ENCODE measurements at regions not wholly inside any gene's neighbourhood (a gene's known extent, or its start where the extent isn't known, plus 50 kb on each side); places are given as distances from the start of the nearest gene placed in this dataset.

DNA sequence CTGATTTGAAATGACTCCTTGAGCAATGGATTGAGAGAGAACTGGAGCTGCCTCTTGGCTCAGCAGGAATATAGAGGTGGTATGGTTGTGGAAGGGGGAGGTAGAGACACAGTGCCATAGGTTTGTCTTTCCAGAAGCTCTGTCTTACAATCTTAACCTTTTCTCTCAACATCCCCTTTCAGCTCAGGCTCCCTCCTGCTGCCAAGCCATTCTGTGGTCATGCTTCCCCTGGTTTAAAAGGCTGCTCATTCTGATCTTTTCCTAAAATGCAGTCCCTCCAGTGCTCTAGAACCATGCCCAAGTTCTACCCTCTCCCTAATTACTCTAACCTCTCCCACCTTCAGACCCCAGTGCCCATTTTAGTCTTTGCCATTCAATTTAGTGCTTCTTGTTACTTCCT is 517.9 kb upstream of the MARCKS start:
- no peak for DNase-seq
- Mint-ChIP-seq H3K4me1 (no peaks in the 10 kb centered on the region), H3K36me3 (no peaks in the 10 kb centered on the region), H3K4me3 (no peak overlapping the region), H3K27me3 (ENCODE audit: low read depth in 3 of 3) (no peaks in the 10 kb centered on the region), H3K9me3 (peaks cover 2 to 9% (median 4%) of the 10 kb centered on the region in 6 donors), H3K27ac (no peak overlapping the region)

DNA sequence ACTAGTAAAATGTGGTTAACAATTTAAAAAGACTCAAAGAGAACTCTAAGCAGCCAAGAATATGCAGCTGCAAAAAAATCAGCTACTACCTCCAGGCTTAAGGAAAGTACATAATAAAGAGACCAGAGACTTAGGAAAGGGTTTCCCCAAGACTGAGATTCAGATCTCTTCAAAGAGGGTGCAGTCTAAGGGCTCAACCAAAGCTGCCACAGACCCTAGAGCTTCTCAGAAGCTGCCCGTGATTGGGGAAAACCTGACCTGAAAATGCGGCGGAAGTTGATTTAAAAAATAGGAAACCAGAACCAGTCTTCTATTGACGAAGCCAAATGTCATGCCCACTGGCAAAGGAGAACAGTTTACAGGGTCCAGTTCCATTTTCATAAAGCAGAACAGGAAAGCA is 516.8 kb upstream of the MARCKS start:
- H3K9me3 Mint-ChIP-seq: peaks cover 3 to 10% (median 4%) of the 10 kb centered on the region in 6 donors
- no peaks in the 10 kb centered on the region for H3K36me3 Mint-ChIP-seq
- H3K4me1 Mint-ChIP-seq: no peaks in the 10 kb centered on the region
- DNase-seq: no peak
- H3K4me3 Mint-ChIP-seq: no peak overlapping the region
- H3K27ac Mint-ChIP-seq: no peak overlapping the region
- no peaks in the 10 kb centered on the region for H3K27me3 Mint-ChIP-seq (ENCODE audit: low read depth in 3 of 3)

- no peaks in the 10 kb centered on the region for H3K36me3 Mint-ChIP-seq
- no peaks in the 10 kb centered on the region for H3K4me1 Mint-ChIP-seq
- H3K27me3 Mint-ChIP-seq (ENCODE audit: low read depth in 3 of 3): no peaks in the 10 kb centered on the region
- DNase-seq: no peak
- H3K27ac Mint-ChIP-seq: no peak overlapping the region
- peaks cover 0 to 4% (median under 1%) of the 10 kb centered on the region in 6 donors for H3K9me3 Mint-ChIP-seq
- H3K4me3 Mint-ChIP-seq: no peak overlapping the region
Observed at GRCh38 chr6:113343940-113344339, 513.2 kb upstream of the MARCKS start.

DNA sequence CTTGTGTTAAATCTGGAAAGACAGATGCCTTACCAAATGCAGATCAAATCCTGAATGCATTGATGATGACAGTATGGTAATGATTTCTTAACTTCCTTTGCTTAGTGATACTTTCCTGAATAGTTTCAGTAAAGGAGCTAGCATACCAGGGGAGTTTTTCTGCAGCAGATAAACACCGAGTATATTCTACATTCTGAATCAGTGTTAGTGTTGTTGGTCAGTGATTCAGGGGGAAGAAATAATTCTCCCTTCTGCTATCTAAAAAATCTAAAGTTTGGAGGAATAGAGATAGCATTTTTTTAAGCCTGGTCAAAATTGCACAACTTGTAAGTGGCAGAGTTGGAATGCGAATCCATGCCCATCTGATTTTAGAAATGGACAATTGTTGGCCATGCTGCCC is 512.2 kb upstream of the MARCKS start:
- Mint-ChIP-seq H3K27me3 (ENCODE audit: low read depth in 3 of 3) (no peaks in the 10 kb centered on the region), H3K9me3 (peaks cover 0 to 4% (median 0%) of the 10 kb centered on the region in 6 donors), H3K4me3 (no peak overlapping the region), H3K27ac (no peak overlapping the region), H3K36me3 (no peaks in the 10 kb centered on the region), H3K4me1 (no peaks in the 10 kb centered on the region)
- DNase-seq: no peak

GRCh38 chr6:113347436-113347835 is 509.7 kb upstream of the MARCKS start:
- H3K36me3 Mint-ChIP-seq: no peaks in the 10 kb centered on the region
- H3K4me3 Mint-ChIP-seq: no peak overlapping the region
- peaks cover 0 to 4% (median under 1%) of the 10 kb centered on the region in 6 donors for H3K9me3 Mint-ChIP-seq
- H3K27me3 Mint-ChIP-seq (ENCODE audit: low read depth in 3 of 3): no peaks in the 10 kb centered on the region
- no peak overlapping the region for H3K27ac Mint-ChIP-seq
- no peaks in the 10 kb centered on the region for H3K4me1 Mint-ChIP-seq
- no peak for DNase-seq

DNA sequence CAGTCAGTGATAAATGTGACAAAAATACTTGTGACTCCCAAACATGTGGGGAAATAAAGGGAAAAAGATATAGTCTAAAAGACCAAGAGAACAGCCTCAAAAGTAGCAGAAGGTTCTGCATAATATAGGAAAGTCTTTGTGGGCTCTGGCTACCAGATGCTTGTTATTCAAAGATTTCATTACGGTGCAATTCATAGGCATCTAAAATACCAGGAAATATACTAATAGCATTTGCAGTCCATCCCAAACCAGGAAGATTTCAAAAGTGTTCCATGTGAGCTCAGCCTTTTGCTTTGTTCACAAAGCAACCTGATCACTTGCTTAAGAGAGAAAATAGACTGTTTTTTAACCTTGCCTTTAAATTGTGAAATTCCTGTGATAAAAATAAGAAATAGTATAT is 506.7 kb upstream of the MARCKS start:
- DNase-seq: no peak
- peaks cover 0 to 5% (median 0%) of the 10 kb centered on the region in 6 donors for H3K9me3 Mint-ChIP-seq
- H3K4me3 Mint-ChIP-seq: no peak overlapping the region
- H3K4me1 Mint-ChIP-seq: no peaks in the 10 kb centered on the region
- no peaks in the 10 kb centered on the region for H3K36me3 Mint-ChIP-seq
- H3K27ac Mint-ChIP-seq: no peak overlapping the region
- H3K27me3 Mint-ChIP-seq (ENCODE audit: low read depth in 3 of 3): no peaks in the 10 kb centered on the region

- H3K4me1 Mint-ChIP-seq: no peaks in the 10 kb centered on the region
- H3K36me3 Mint-ChIP-seq: no peaks in the 10 kb centered on the region
- H3K27ac Mint-ChIP-seq: no peak overlapping the region
- DNase-seq: no peak
- H3K4me3 Mint-ChIP-seq: no peak overlapping the region
- H3K9me3 Mint-ChIP-seq: peaks cover 0 to 5% (median under 1%) of the 10 kb centered on the region in 6 donors
- H3K27me3 Mint-ChIP-seq (ENCODE audit: low read depth in 3 of 3): no peaks in the 10 kb centered on the region
Observed at GRCh38 chr6:113351173-113351834, 505.8 kb upstream of the MARCKS start.

- no peak for DNase-seq
- Mint-ChIP-seq H3K9me3 (peaks cover 0 to 5% (median 2%) of the 10 kb centered on the region in 6 donors), H3K36me3 (no peaks in the 10 kb centered on the region), H3K4me1 (no peaks in the 10 kb centered on the region), H3K4me3 (no peak overlapping the region), H3K27ac (no peak overlapping the region), H3K27me3 (ENCODE audit: low read depth in 3 of 3) (no peaks in the 10 kb centered on the region)
Observed at GRCh38 chr6:113352029-113352801, 504.9 kb upstream of the MARCKS start.

GRCh38 chr6:113352831-113353230 is 504.3 kb upstream of the MARCKS start:
- no peaks in the 10 kb centered on the region for H3K4me1 Mint-ChIP-seq

GRCh38 chr6:113353392-113353791 is 503.8 kb upstream of the MARCKS start:
- no peaks in the 10 kb centered on the region for H3K4me1 Mint-ChIP-seq
- H3K27ac Mint-ChIP-seq: no peak overlapping the region
- H3K36me3 Mint-ChIP-seq: no peaks in the 10 kb centered on the region
- H3K27me3 Mint-ChIP-seq (ENCODE audit: low read depth in 3 of 3): no peaks in the 10 kb centered on the region
- no peak for DNase-seq
- no peak overlapping the region for H3K4me3 Mint-ChIP-seq
- H3K9me3 Mint-ChIP-seq: peaks cover 0 to 6% (median 2%) of the 10 kb centered on the region in 6 donors

More at GRCh38 chr6:113352831-113353230, 504.3 kb upstream of the MARCKS start:
- DNase-seq: no peak
- no peaks in the 10 kb centered on the region for H3K27me3 Mint-ChIP-seq (ENCODE audit: low read depth in 3 of 3)
- no peak overlapping the region for H3K27ac Mint-ChIP-seq
- no peaks in the 10 kb centered on the region for H3K36me3 Mint-ChIP-seq
- H3K4me3 Mint-ChIP-seq: no peak overlapping the region
- H3K9me3 Mint-ChIP-seq: peaks cover 0 to 6% (median 2%) of the 10 kb centered on the region in 6 donors

DNA sequence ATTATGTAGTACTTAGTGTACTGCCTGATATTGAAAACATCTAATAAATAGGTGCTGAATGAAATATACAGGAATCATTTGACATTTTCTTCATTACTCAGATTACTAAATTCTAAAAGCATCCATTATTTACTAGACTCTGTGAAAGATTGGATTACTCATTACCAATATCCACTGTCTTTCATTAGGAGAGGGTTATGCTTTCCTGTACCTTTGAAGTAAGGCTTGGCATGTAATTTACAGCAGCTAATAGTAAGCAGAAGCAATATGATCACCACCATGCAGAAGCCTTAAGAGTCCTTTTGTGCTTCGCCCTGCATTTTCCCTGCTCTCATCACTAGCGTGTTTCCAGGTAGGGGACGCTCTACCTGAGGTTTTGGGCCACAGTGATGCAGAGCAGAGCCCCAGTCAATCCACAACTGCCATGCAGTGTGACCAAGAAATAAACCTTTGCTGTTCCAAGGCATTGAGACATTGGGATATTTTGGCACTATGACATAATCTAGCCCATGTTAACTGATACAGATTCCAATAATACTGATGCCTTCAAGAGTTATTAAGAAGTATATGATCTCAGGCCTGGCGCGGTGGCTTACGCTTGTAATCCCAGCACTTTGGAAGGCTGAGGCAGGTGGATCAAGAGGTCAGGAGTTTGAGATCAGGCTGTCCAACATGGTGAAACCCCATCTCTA is 502.8 kb upstream of the MARCKS start:
- Mint-ChIP-seq H3K27ac (no peak overlapping the region), H3K4me1 (no peaks in the 10 kb centered on the region), H3K27me3 (ENCODE audit: low read depth in 3 of 3) (no peaks in the 10 kb centered on the region), H3K36me3 (no peaks in the 10 kb centered on the region), H3K4me3 (no peak overlapping the region), H3K9me3 (peaks cover 0 to 5% (median 2%) of the 10 kb centered on the region in 6 donors)
- no peak for DNase-seq

DNA sequence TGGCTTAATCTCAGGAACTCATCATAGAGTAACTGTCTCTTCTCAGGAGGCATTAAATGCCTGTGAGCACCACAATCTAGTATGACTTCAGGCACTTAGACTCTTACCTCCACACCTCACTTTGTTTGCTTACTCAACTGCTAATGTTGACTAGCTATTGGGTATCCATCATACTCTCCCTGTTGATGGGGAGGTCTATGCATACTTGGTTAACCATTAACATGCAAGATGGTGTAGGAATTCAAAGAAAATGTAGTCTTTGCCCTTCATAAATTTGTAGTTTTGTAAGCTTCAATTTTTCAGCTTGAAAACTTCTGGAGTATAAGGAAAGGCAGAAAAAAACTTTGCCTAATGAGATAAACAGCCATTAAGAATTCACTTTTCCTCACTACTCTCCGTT is 501.0 kb upstream of the MARCKS start:
- Mint-ChIP-seq H3K4me3 (no peak overlapping the region), H3K36me3 (no peaks in the 10 kb centered on the region), H3K27ac (no peak overlapping the region), H3K9me3 (peaks cover 0 to 5% (median 2%) of the 10 kb centered on the region in 6 donors), H3K27me3 (ENCODE audit: low read depth in 3 of 3) (peaks cover 0 to 1% (median 0%) of the 10 kb centered on the region in 3 donors), H3K4me1 (no peaks in the 10 kb centered on the region)
- no peak for DNase-seq

DNA sequence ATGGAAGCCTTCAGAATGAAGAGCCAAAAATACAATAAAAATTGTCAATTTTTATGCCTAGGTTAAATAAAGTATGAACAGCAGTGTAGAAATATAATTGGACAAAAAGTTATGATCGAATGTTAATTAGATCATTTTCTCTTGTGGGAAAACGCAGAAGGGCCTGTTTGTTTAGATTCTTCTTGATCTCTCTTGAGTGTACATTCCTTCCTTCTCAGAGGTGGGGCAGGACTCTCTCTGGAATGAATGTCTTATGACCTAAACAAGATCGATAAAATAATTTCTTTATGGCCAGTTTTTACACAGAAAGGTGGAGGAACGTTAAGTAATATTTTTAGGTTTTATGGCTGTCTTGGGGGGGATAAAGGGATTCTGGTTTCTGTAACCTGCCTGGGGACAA is 500.1 kb upstream of the MARCKS start:
- Mint-ChIP-seq H3K4me3 (no peak overlapping the region), H3K27me3 (ENCODE audit: low read depth in 3 of 3) (peaks cover 0 to 1% (median 0%) of the 10 kb centered on the region in 3 donors), H3K27ac (no peak overlapping the region), H3K9me3 (peaks cover 0 to 5% (median 2%) of the 10 kb centered on the region in 6 donors), H3K4me1 (no peaks in the 10 kb centered on the region), H3K36me3 (no peaks in the 10 kb centered on the region)
- DNase-seq: no peak

DNA sequence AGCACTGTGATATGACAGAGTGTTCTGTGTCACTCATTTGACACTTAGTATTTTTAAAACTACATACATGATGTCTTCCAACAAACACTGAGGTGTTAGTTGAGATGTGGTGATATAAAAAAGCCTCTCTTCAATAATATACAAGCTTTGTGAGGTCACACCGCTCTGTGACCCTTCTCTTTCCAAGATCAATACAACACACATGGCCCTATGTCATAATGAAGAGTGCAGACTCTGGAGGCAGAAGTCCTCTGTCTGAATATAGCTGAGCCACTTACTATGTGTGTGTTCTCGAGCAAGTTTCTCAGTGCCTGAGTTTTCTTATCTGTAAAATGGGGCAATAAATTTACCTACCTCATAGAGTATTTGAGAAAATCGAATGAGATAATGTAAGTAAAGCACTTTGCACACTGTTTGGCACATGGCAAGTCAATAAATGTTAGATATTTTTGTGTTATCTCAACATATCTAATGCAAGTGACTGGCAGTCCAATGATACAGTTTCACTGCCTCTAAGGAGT is 499.0 kb upstream of the MARCKS start:
- H3K36me3 Mint-ChIP-seq: no peaks in the 10 kb centered on the region
- peaks cover 0 to 1% (median 0%) of the 10 kb centered on the region in 3 donors for H3K27me3 Mint-ChIP-seq (ENCODE audit: low read depth in 3 of 3)
- DNase-seq: no peak
- H3K9me3 Mint-ChIP-seq: peaks cover 0 to 7% (median 3%) of the 10 kb centered on the region in 6 donors
- no peak overlapping the region for H3K4me3 Mint-ChIP-seq
- no peak overlapping the region for H3K27ac Mint-ChIP-seq
- no peaks in the 10 kb centered on the region for H3K4me1 Mint-ChIP-seq

Measured in immature natural killer cell (primary cell).